ENCODE measurements at regions not wholly inside any gene's neighbourhood (a gene's known extent, or its start where the extent isn't known, plus 50 kb on each side); places are given as distances from the start of the nearest gene placed in this dataset.

- TF ChIP-seq CHD7 (IDR thresholded peaks at IDR 0.05; ENCODE audit: insufficient replicate concordance, low read length): no peak
- TF ChIP-seq BACH1 (IDR thresholded peaks at IDR 0.05; ENCODE audit: low read length): no peak
- TF ChIP-seq TBP (IDR thresholded peaks at IDR 0.05; ENCODE audit: low read depth, low read length): no peak
- TF ChIP-seq SP1 (IDR thresholded peaks at IDR 0.05; ENCODE audit: low read depth, low read length): no peak
- TF ChIP-seq PHF8 (conservative IDR thresholded peaks at IDR 0.05; ENCODE audit: low read depth, low read length): no peak
Observed at GRCh38 chr13:104411141-104411765, 1345.0 kb upstream of the SLC10A2 start (continued).
